ENCODE measurements at regions not wholly inside any gene's neighbourhood (a gene's known extent, or its start where the extent isn't known, plus 50 kb on each side); places are given as distances from the start of the nearest gene placed in this dataset.

GRCh38 chr21:23017989-23018388, 2019.8 kb downstream of the NCAM2 start:
- TF ChIP-seq SUZ12 (IDR thresholded peaks at IDR 0.05; ENCODE audit: extremely low read depth, insufficient read depth, insufficient read length) = no peak
- TF ChIP-seq YY1 (IDR thresholded peaks at IDR 0.05; ENCODE audit: insufficient read depth, insufficient read length) = no peak
- TF ChIP-seq ZNF274 (IDR thresholded peaks at IDR 0.05; ENCODE audit: low read depth, low read length) = no peak

All from NT2/D1 (cell line).